Skeletal muscle cell (primary cell): ENCODE measurements at regions not wholly inside any gene's neighbourhood (a gene's known extent, or its start where the extent isn't known, plus 50 kb on each side); places are given as distances from the start of the nearest gene placed in this dataset.
"Not testable (repeated sequence)": the region's sequence is repeated elsewhere in the genome, so short reads cannot be mapped to it uniquely, and the experiment has no call there.

ENCODE experiments used
- DNase-seq: peaks from one replicate; pipeline ENCODE4 v3.0.0-alpha.2; 2010; ENCODE audit warnings: low read depth
- H3K4me3 ChIP-seq: 2 replicates; pipeline ENCODE4 v1.5.1; 2011; ENCODE audit warnings: low read depth, mild to moderate bottlenecking, control low read depth, low read length, moderate library complexity

DNA sequence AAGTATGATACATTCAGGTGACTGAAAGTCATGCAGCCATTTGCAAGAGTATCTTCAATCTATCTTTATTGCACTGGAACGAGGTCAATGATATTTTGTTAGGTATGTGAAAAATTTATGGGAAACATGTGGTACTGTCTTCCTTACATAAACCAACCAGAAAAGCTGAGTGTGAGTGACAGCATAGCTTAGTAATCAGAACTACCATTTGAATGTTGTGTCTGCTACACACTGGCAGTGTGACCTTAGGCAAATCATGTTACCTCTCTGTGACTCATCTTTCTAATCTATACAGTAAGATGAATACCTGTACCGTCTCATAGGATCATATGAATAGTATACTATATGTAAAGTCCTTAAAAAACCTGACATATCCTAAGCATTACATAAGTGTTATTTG is 337.9 kb upstream of the IL12A start:
- H3K4me3 ChIP-seq = no peak overlapping the region
- DNase-seq = no peak

GRCh38 chr3:159652452-159652851 is 336.2 kb upstream of the IL12A start:
- no peak for DNase-seq
- no peak overlapping the region for H3K4me3 ChIP-seq

DNA sequence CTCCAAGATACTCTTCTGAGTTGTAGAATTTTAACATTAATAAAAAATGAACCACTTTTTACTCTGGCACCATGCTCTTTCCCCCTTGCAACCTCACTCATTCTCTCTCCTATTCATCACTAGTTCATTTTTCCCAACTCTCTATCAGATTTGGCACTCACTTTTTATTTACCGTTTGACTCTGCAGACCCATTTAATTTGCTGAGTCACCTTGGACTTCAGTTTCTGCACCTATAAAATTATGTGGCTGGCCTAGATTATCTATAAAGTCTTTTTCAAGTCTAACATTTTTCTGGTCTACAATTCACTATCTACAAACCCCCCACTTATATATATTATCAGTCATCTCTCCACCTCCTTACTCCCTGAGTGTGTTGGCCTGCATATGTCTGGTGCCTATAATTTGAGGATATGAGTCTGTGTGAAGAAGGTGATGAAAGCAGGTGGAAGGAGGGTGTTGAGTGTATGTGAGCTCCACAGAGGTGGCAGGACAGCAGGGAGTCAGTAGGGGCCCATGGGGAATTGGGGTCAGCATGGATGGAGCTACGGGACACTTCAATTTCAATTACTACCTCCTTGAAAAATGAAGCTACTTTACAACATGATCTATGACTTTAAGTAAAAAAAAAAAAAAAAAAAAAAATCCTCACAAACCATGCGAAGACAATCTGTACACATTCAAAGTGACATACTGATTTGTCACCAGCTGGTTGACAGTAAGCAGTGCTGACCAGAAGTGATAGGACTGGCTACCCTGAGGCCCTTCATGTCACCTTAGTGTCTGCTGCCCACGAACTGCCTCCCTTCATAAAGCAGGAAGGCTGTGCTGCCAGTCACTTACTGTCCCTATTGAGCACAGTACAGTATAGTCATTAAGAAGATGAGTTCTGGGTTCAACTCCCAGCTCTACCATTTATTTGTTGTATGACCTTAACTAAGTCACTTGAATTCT is 334.2 kb upstream of the IL12A start:
- DNase-seq = no peak
- H3K4me3 ChIP-seq = no peak overlapping the region

DNA sequence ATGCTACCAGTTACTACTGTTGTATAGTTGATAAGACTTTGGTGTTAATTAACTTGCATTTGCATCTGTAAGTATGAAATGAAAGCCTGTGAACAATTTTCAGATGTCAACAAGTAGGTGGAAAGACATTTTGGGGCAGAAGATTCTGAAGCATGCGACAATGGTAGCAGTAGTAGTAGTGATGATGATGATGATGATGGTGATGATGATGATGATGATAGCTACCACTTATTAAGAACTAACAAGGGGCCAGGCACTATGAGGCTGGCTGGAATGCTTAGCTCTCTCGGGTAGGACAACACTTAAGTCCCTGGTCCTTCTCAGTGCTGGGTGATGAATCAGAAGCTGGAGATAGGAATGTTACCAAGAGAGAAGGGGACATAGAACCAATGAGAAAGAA is 333.4 kb upstream of the IL12A start:
- no peak overlapping the region for H3K4me3 ChIP-seq
- no peak for DNase-seq

DNA sequence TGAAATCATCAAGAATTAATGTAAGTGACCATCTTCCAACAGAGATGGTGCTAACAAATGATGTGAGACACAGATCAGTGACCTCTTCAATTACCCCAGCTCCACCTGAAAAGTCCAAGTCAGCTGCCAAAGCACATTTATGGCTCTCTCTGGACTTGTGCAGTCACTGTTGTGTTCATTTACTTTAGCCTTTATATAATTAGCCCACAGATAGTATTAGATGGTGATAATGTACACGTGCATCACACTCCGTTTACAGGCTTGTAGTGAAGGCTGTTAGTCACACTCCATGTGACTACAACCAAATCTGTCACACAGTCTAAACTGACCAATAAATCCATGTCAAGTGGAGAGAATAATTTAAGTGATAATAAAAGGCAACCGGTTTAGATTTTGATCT is 331.5 kb upstream of the IL12A start:
- H3K4me3 ChIP-seq = no peak overlapping the region
- no peak for DNase-seq

GRCh38 chr3:159657629-159658028 is 331.0 kb upstream of the IL12A start:
- no peak for DNase-seq
- H3K4me3 ChIP-seq = no peak overlapping the region

DNA sequence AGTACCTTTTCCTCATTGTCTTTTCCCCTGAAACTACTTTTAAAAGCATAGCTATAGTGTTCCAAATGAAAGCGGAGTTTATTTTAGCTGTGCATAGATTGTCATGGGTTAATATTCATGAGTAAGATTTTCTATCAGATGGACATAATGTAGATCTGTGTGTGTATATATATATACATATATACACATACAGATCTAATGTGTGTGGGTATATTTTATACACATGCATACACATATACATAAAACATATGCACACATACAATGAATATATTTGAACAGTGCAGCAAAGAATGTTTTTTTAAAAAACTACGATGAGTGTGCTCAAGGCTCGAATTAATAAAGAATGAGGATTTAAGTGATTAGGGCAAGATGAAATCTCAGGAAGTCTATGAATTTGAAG is 328.3 kb upstream of the IL12A start:
- no peak for DNase-seq
- H3K4me3 ChIP-seq = no peak overlapping the region

DNA sequence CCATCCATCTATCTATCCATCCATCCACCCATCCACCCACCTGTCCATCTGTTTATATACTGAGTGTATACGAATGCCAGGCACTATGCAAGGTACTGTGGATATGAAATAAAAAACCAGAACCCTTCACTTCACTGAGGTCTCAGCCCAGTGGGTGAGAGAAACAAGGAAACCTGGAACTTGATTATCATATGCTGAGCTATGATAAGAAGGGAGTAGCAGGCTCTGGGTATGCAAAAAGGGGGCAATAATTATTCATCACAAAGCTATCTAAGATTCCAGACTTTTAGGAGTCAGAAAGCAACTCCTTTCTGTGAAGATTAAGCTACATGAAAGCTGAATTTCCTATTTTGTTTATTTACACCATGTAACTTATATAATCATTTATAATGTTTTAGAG is 327.7 kb upstream of the IL12A start:
- H3K4me3 ChIP-seq = no peak overlapping the region
- no peak for DNase-seq

GRCh38 chr3:159662549-159662948 is 326.1 kb upstream of the IL12A start:
- no peak overlapping the region for H3K4me3 ChIP-seq
- DNase-seq = no peak

- no peak for DNase-seq
- no peak overlapping the region for H3K4me3 ChIP-seq
Observed at GRCh38 chr3:159664006-159664405, 324.6 kb upstream of the IL12A start.

- H3K4me3 ChIP-seq = no peak overlapping the region
- DNase-seq = no peak
Observed at GRCh38 chr3:159664653-159665052, 324.0 kb upstream of the IL12A start.

DNA sequence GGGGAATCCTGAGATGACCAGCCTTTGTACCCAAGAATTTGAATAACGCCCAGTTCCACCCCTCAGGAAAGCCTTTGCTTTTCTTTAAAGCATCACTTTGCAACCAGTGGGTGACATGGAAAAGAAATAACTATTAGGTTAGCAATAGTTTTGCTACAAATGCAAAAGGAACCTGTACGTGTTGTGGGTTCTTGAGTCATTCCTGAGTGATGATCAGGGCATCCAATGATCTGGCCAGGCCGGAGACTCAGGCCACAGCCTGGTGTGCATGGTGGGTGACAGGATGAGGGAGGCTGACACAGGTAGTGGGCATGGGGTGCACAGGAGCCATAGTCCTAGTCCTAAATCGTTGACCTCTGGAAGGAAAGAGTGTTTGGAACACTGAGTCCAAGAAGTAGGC is 321.4 kb upstream of the IL12A start:
- no peak overlapping the region for H3K4me3 ChIP-seq
- no peak for DNase-seq

DNA sequence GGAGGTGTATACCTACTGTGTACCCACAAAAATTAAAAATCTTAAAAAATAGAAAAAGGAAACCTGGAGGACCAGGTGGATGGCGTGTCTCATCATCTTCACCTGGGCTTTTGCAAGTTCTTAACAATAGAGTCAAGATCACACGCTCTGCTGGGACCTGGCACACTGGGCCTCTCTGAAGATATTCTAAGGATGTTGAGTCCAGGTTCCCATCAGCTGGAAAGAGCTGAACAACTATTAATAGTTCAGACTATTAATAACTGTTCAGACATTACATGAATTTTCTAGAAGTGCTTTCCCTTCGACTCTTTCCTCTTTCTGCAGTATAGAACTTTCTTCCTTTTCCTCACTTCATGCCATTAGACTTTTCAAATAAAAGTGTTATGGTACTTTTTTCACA is 320.2 kb upstream of the IL12A start:
- no peak overlapping the region for H3K4me3 ChIP-seq
- no peak for DNase-seq

GRCh38 chr3:159668990-159669476 is 319.6 kb upstream of the IL12A start:
- DNase-seq = peak; percentile 40
- no peak overlapping the region for H3K4me3 ChIP-seq

- no peak for DNase-seq
- H3K4me3 ChIP-seq = no peak overlapping the region
Observed at GRCh38 chr3:159669766-159670165, 318.9 kb upstream of the IL12A start.

- H3K4me3 ChIP-seq = no peak overlapping the region
- no peak for DNase-seq
Observed at GRCh38 chr3:159672728-159673688, 315.6 kb upstream of the IL12A start.

- DNase-seq = no peak
- H3K4me3 ChIP-seq = no peak overlapping the region
Observed at GRCh38 chr3:159674583-159674982, 314.1 kb upstream of the IL12A start.

GRCh38 chr3:159675285-159675684 is 313.4 kb upstream of the IL12A start:
- DNase-seq = no peak
- no peak overlapping the region for H3K4me3 ChIP-seq

- DNase-seq = no peak
- H3K4me3 ChIP-seq = no peak overlapping the region
Observed at GRCh38 chr3:159679900-159680299, 308.7 kb upstream of the IL12A start.

DNA sequence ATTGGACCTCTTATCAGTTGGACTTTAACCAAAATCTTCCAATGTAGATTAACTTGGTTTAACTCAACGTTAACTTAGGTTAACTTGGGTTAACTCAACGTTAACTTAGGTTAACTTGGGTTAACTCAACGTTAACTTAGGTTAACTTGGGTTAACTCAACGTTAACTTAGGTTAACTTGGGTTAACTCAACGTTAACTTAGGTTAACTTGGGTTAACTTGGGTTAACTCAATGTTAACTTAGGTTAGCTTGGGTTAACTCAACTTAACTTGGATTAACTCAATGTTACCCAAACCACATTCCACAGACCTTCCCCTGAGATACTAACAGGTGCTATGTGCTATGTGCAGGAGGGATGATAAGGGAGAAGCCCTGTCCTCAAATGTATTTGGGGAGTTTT is 306.9 kb upstream of the IL12A start:
- not testable (repeated sequence) for DNase-seq, H3K4me3 ChIP-seq
